Activated CD8-positive, alpha-beta memory T cell treated with anti-CD3 and anti-CD28 coated beads, Interleukin-2, amount 10 ng/mL, durations not matched to agents 7 days and 5 days (primary cell): ENCODE measurements at regions not wholly inside any gene's neighbourhood (a gene's known extent, or its start where the extent isn't known, plus 50 kb on each side); places are given as distances from the start of the nearest gene placed in this dataset.

ENCODE experiments used
- ATAC-seq: fragments of 150-1000 bp; cut with Tn5 transposase; one replicate; pipeline ENCODE4 v1.10.0; 2021; ENCODE audit warnings: moderate library complexity
- CTCF ChIA-PET: fragments of 350-600 bp; sonication (Branson Sonifier 250); formaldehyde crosslinking; loops from one replicate; lab custom pipeline; 2021; ENCODE audit warnings: antibody characterized with exemption; lab: Charles Lee
- DNase-seq: peaks from one replicate; pipeline ENCODE4 v3.0.0-alpha.2; 2020
- H3K27ac Mint-ChIP-seq: one replicate; pipeline ENCODE4 v1.8.0; 2021; ENCODE audit warnings: mild to moderate bottlenecking, mixed read lengths
- H3K27me3 Mint-ChIP-seq: one replicate; pipeline ENCODE4 v1.8.0; 2021; ENCODE audit warnings: mixed read lengths
- H3K36me3 Mint-ChIP-seq: one replicate; pipeline ENCODE4 v1.8.0; 2021; ENCODE audit warnings: mild to moderate bottlenecking, mixed read lengths
- H3K4me1 Mint-ChIP-seq: one replicate; pipeline ENCODE4 v1.8.0; 2021; ENCODE audit warnings: mixed read lengths
- H3K4me3 Mint-ChIP-seq: one replicate; pipeline ENCODE4 v1.8.0; 2021; ENCODE audit warnings: mild to moderate bottlenecking, moderate library complexity, mixed read lengths
- H3K9me3 Mint-ChIP-seq: one replicate; pipeline ENCODE4 v1.8.0; 2022; ENCODE audit warnings: low read depth, mixed read lengths

GRCh38 chr18:34562252-34562870, 147.7 kb upstream of the DTNA start:
- no peak for DNase-seq
- H3K27me3 Mint-ChIP-seq, result no peaks in the 10 kb centered on the region
- CTCF ChIA-PET, result no interaction called here
- no peak overlapping the region for H3K27ac Mint-ChIP-seq
- ATAC-seq, result no peak
- peaks cover 2% of the 10 kb centered on the region for H3K9me3 Mint-ChIP-seq
- no peak overlapping the region for H3K4me3 Mint-ChIP-seq
- H3K36me3 Mint-ChIP-seq, result no peaks in the 10 kb centered on the region
- H3K4me1 Mint-ChIP-seq, result no peaks in the 10 kb centered on the region

GRCh38 chr18:34567857-34568256, 142.2 kb upstream of the DTNA start:
- Mint-ChIP-seq H3K36me3 (no peaks in the 10 kb centered on the region), H3K4me1 (no peaks in the 10 kb centered on the region), H3K27ac (no peak overlapping the region), H3K4me3 (no peak overlapping the region), H3K9me3 (peaks cover 2% of the 10 kb centered on the region), H3K27me3 (no peaks in the 10 kb centered on the region)
- DNase-seq (no peak), ATAC-seq (no peak)
- CTCF ChIA-PET, result no interaction called here

- no peak for DNase-seq
These were observed 133.5 kb upstream of the DTNA start for GRCh38 chr18:34576622-34577021.

GRCh38 chr18:34583895-34584294, 126.2 kb upstream of the DTNA start:
- no peak overlapping the region for H3K27ac Mint-ChIP-seq
- no peak overlapping the region for H3K4me3 Mint-ChIP-seq
- H3K4me1 Mint-ChIP-seq, result no peaks in the 10 kb centered on the region
- no peak for DNase-seq
- H3K9me3 Mint-ChIP-seq, result no peaks in the 10 kb centered on the region
- H3K27me3 Mint-ChIP-seq, result no peaks in the 10 kb centered on the region
- ATAC-seq, result no peak
- no peaks in the 10 kb centered on the region for H3K36me3 Mint-ChIP-seq
- CTCF ChIA-PET, result no interaction called here

More at GRCh38 chr18:34576622-34577021, 133.5 kb upstream of the DTNA start:
- Mint-ChIP-seq H3K4me3 (no peak overlapping the region), H3K4me1 (no peaks in the 10 kb centered on the region), H3K36me3 (no peaks in the 10 kb centered on the region), H3K27me3 (no peaks in the 10 kb centered on the region), H3K9me3 (peaks cover 5% of the 10 kb centered on the region), H3K27ac (no peak overlapping the region)
- no peak for ATAC-seq
- CTCF ChIA-PET, result no interaction called here

- H3K27me3 Mint-ChIP-seq, result no peaks in the 10 kb centered on the region
- H3K36me3 Mint-ChIP-seq, result no peaks in the 10 kb centered on the region
- no peaks in the 10 kb centered on the region for H3K4me1 Mint-ChIP-seq
- ATAC-seq (no peak), DNase-seq (no peak)
- H3K27ac Mint-ChIP-seq, result no peak overlapping the region
- no peaks in the 10 kb centered on the region for H3K9me3 Mint-ChIP-seq
- no peak overlapping the region for H3K4me3 Mint-ChIP-seq
- CTCF ChIA-PET, result no interaction called here
These were observed 119.6 kb upstream of the DTNA start for GRCh38 chr18:34590503-34590902.

GRCh38 chr18:34591920-34592444, 118.1 kb upstream of the DTNA start:
- CTCF ChIA-PET, result no interaction called here
- no peaks in the 10 kb centered on the region for H3K4me1 Mint-ChIP-seq

GRCh38 chr18:34592481-34592880, 117.6 kb upstream of the DTNA start:
- no peak for DNase-seq
- CTCF ChIA-PET, result no interaction called here
- no peaks in the 10 kb centered on the region for H3K36me3 Mint-ChIP-seq
- no peak overlapping the region for H3K27ac Mint-ChIP-seq
- H3K9me3 Mint-ChIP-seq, result no peaks in the 10 kb centered on the region
- no peak overlapping the region for H3K4me3 Mint-ChIP-seq
- H3K4me1 Mint-ChIP-seq, result no peaks in the 10 kb centered on the region
- no peak for ATAC-seq
- H3K27me3 Mint-ChIP-seq, result no peaks in the 10 kb centered on the region

More at GRCh38 chr18:34591920-34592444, 118.1 kb upstream of the DTNA start:
- H3K4me3 Mint-ChIP-seq, result no peak overlapping the region
- no peak overlapping the region for H3K27ac Mint-ChIP-seq
- DNase-seq (no peak), ATAC-seq (no peak)
- no peaks in the 10 kb centered on the region for H3K36me3 Mint-ChIP-seq
- no peaks in the 10 kb centered on the region for H3K9me3 Mint-ChIP-seq
- no peaks in the 10 kb centered on the region for H3K27me3 Mint-ChIP-seq

- CTCF ChIA-PET, result no interaction called here
- Mint-ChIP-seq H3K27me3 (no peaks in the 10 kb centered on the region), H3K9me3 (no peaks in the 10 kb centered on the region), H3K36me3 (no peaks in the 10 kb centered on the region), H3K4me3 (no peak overlapping the region), H3K4me1 (no peaks in the 10 kb centered on the region), H3K27ac (no peak overlapping the region)
- no peak for ATAC-seq
- DNase-seq, result no peak
These were observed 117.1 kb upstream of the DTNA start for GRCh38 chr18:34592961-34593382.

GRCh38 chr18:34594266-34594665, 115.8 kb upstream of the DTNA start:
- H3K4me1 Mint-ChIP-seq, result no peaks in the 10 kb centered on the region
- CTCF ChIA-PET, result no interaction called here

GRCh38 chr18:34595690-34596089, 114.4 kb upstream of the DTNA start:
- Mint-ChIP-seq H3K27ac (no peak overlapping the region), H3K9me3 (no peaks in the 10 kb centered on the region), H3K36me3 (no peaks in the 10 kb centered on the region), H3K4me1 (no peaks in the 10 kb centered on the region), H3K27me3 (no peaks in the 10 kb centered on the region), H3K4me3 (no peak overlapping the region)
- no peak for ATAC-seq
- no peak for DNase-seq
- CTCF ChIA-PET, result no interaction called here

More at GRCh38 chr18:34594266-34594665, 115.8 kb upstream of the DTNA start:
- Mint-ChIP-seq H3K9me3 (no peaks in the 10 kb centered on the region), H3K27ac (no peak overlapping the region), H3K27me3 (no peaks in the 10 kb centered on the region), H3K4me3 (no peak overlapping the region), H3K36me3 (no peaks in the 10 kb centered on the region)
- no peak for DNase-seq
- no peak for ATAC-seq

GRCh38 chr18:34598120-34598635, 111.9 kb upstream of the DTNA start:
- Mint-ChIP-seq H3K4me3 (no peak overlapping the region), H3K9me3 (no peaks in the 10 kb centered on the region), H3K36me3 (no peaks in the 10 kb centered on the region), H3K4me1 (no peaks in the 10 kb centered on the region), H3K27me3 (no peaks in the 10 kb centered on the region), H3K27ac (no peak overlapping the region)
- DNase-seq, result no peak
- no peak for ATAC-seq
- CTCF ChIA-PET, result no interaction called here

GRCh38 chr18:34600158-34600557, 109.9 kb upstream of the DTNA start:
- CTCF ChIA-PET, result no interaction called here
- Mint-ChIP-seq H3K9me3 (no peaks in the 10 kb centered on the region), H3K27me3 (no peaks in the 10 kb centered on the region), H3K36me3 (no peaks in the 10 kb centered on the region), H3K27ac (no peak overlapping the region), H3K4me1 (no peaks in the 10 kb centered on the region), H3K4me3 (no peak overlapping the region)
- no peak for DNase-seq
- ATAC-seq, result no peak

- Mint-ChIP-seq H3K27me3 (no peaks in the 10 kb centered on the region), H3K4me3 (no peak overlapping the region), H3K4me1 (no peaks in the 10 kb centered on the region), H3K9me3 (no peaks in the 10 kb centered on the region), H3K36me3 (no peaks in the 10 kb centered on the region), H3K27ac (no peak overlapping the region)
- ATAC-seq (no peak), DNase-seq (no peak)
- CTCF ChIA-PET, result no interaction called here
These were observed 109.0 kb upstream of the DTNA start for GRCh38 chr18:34600874-34601656.

- no peaks in the 10 kb centered on the region for H3K27me3 Mint-ChIP-seq
- no peak overlapping the region for H3K27ac Mint-ChIP-seq
- H3K36me3 Mint-ChIP-seq, result no peaks in the 10 kb centered on the region
- no peaks in the 10 kb centered on the region for H3K9me3 Mint-ChIP-seq
- no peak for ATAC-seq
- no peak overlapping the region for H3K4me3 Mint-ChIP-seq
- no peaks in the 10 kb centered on the region for H3K4me1 Mint-ChIP-seq
- CTCF ChIA-PET, result no interaction called here
- no peak for DNase-seq
These were observed 105.5 kb upstream of the DTNA start for GRCh38 chr18:34604591-34604990.
